ENCODE measurements at regions not wholly inside any gene's neighbourhood (a gene's known extent, or its start where the extent isn't known, plus 50 kb on each side); places are given as distances from the start of the nearest gene placed in this dataset.
A peak's percentile ranks its signal among the peaks of the same experiment; 100 is the strongest.

DNA sequence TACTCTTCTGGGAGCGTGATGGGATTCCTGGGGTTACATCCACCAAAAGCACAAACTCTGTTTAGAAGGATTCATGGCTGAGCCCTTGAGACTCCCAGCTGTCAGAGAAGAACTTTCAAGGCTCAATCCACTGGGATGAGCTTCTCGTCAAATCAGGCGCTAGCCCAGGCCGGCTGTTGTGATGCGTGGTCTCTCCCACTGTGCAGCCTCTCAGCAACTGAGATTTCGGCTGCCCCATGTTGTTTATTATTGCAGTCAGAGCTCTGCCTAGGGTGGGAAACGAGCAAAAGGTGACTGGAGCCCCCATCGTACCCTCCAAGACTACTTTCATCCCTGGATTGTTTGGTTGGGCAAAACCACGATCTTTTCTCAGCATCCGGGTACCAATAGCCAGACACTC lies 251.6 kb downstream of the ETS1 start:
- ATAC-seq (ENCODE audit: low read depth): no peak
- Histone ChIP-seq H3K4me3 (ENCODE audit: control extremely low read depth in 1 of 5, extremely low read depth in 1 of 5, insufficient read depth in 1 of 5, low read depth in 2 of 5, low read length in 4 of 5) (no peak overlapping the region), H3K4me2 (replicated peaks; ENCODE audit: low read depth, low read length, poor library complexity, severe bottlenecking) (no peak overlapping the region), H3K79me2 (ENCODE audit: control insufficient read depth, insufficient read depth, low read length) (no peaks in the 10 kb centered on the region), H3K9me3 (ENCODE audit: control extremely low read depth in 1 of 3, control insufficient read depth in 2 of 3, insufficient read depth in 1 of 3, low read length in 2 of 3) (no peaks in the 10 kb centered on the region), H3K27me3 (replicated peaks in 1 of 4; ENCODE audit: control extremely low read depth in 1 of 4, control insufficient read depth in 3 of 4, insufficient read depth in 4 of 4, low read length in 3 of 4) (no peaks in the 10 kb centered on the region), H3K36me3 (replicated peaks in 1 of 2; ENCODE audit: control extremely low read depth in 1 of 2, control insufficient read depth in 1 of 2, extremely low read depth in 1 of 2, insufficient read depth in 2 of 2, low read length in 1 of 2) (no peaks in the 10 kb centered on the region), H2AFZ (ENCODE audit: insufficient read depth, low read depth, low read length, poor library complexity, severe bottlenecking) (no peak overlapping the region), H4K20me1 (ENCODE audit: control insufficient read depth, insufficient read depth, low read length, poor library complexity, severe bottlenecking) (no peaks in the 10 kb centered on the region), H3K9ac (ENCODE audit: low read length) (no peak overlapping the region), H3K27ac (ENCODE audit: low read length in 2 of 2) (no peak overlapping the region), H3K4me1 (ENCODE audit: control insufficient read depth in 2 of 2, insufficient read depth in 2 of 2, low read length in 2 of 2) (peaks cover 9 to 10% of the 10 kb centered on the region in 2 donors)
- CTCF ChIA-PET: interaction anchor here (1.0 kb wide), 1 partner anchor 12 kb away, joined by 3 read pairs; no protein-coding TSS in a partner anchor
- 97% methylated on average over 10 of the region's 10 CpGs for WGBS (ENCODE audit: insufficient coverage)
- DNase-seq: no peak
- peak overlapping the region; percentile 32 for H3K27ac Mint-ChIP-seq
- peaks cover 17% of the 10 kb centered on the region for H3K4me1 Mint-ChIP-seq
- no peak overlapping the region for H3K4me3 Mint-ChIP-seq
- no peaks in the 10 kb centered on the region for H3K9me3 Mint-ChIP-seq (ENCODE audit: insufficient read depth)
- TF ChIP-seq, protein P1, sequence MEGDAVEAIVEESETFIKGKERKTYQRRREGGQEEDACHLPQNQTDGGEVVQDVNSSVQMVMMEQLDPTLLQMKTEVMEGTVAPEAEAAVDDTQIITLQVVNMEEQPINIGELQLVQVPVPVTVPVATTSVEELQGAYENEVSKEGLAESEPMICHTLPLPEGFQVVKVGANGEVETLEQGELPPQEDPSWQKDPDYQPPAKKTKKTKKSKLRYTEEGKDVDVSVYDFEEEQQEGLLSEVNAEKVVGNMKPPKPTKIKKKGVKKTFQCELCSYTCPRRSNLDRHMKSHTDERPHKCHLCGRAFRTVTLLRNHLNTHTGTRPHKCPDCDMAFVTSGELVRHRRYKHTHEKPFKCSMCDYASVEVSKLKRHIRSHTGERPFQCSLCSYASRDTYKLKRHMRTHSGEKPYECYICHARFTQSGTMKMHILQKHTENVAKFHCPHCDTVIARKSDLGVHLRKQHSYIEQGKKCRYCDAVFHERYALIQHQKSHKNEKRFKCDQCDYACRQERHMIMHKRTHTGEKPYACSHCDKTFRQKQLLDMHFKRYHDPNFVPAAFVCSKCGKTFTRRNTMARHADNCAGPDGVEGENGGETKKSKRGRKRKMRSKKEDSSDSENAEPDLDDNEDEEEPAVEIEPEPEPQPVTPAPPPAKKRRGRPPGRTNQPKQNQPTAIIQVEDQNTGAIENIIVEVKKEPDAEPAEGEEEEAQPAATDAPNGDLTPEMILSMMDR (IDR thresholded peaks at IDR 0.05): no peak
- TF ChIP-seq EZH2 (IDR thresholded peaks at IDR 0.05; ENCODE audit: borderline replicate concordance, insufficient read depth, low read depth, low read length, poor library complexity, severe bottlenecking): no peak
- intact Hi-C loops (cut with micrococcal nuclease): no loop called here
- no peaks in the 10 kb centered on the region for H3K27me3 Mint-ChIP-seq
- POLR2A ChIA-PET: interaction anchor here (0.9 kb wide), 1 partner anchor 98 kb away, joined by 3 read pairs; no protein-coding TSS in a partner anchor

DNA sequence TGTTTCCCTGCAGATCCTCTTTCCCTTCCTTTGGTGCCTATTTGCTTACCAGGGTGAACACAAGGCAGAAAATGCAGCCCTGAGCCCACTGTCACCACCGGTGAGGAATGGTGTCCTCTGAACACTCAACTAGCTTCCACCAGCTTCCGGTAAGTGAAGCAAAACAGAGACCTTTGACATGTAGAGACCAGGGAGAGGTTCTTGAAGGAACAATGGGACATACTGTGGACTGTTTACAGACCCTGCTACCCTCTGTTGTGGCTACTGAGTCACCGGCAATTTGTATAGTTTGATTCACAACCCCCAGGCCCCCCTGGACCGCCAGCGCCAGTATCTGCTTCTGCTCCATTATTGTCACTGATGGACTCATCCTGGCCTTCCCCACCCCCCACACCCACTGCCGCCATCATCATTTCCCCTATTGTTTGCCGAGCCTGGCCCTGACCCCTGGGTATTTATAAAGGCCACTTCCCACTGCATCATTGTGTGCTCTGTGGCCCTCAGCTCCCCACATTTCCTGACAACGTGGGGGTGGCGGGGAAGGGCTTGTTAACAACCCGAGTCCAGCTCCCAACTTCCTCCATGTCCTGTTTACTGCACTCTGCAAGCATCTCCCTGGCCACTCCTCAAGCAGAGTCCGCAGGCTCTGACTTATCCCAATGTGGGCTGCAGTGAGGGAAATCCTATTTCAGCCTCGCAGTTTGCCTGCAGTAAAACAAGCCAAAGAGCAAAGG lies 252.9 kb downstream of the ETS1 start:
- no peaks in the 10 kb centered on the region for H3K36me3 ChIP-seq (replicated peaks in 1 of 2; ENCODE audit: control extremely low read depth in 1 of 2, control insufficient read depth in 1 of 2, extremely low read depth in 1 of 2, insufficient read depth in 2 of 2, low read length in 1 of 2)
- no peak overlapping the region for H2AFZ ChIP-seq (ENCODE audit: insufficient read depth, low read depth, low read length, poor library complexity, severe bottlenecking)
- peaks cover 25% of the 10 kb centered on the region for H3K4me1 Mint-ChIP-seq
- no peak overlapping the region for H3K4me2 ChIP-seq (replicated peaks; ENCODE audit: low read depth, low read length, poor library complexity, severe bottlenecking)
- POLR2A ChIA-PET: no interaction called here
- CTCF ChIA-PET: interaction anchor here (1.0 to 1.6 kb wide), 3 partner anchors 11 to 298 kb away, joined by 3 read pairs; no protein-coding TSS in a partner anchor
- H3K9ac ChIP-seq (ENCODE audit: low read length): no peak overlapping the region
- no peak overlapping the region for H3K4me3 ChIP-seq (ENCODE audit: control extremely low read depth in 1 of 5, extremely low read depth in 1 of 5, insufficient read depth in 1 of 5, low read depth in 2 of 5, low read length in 4 of 5)
- no peak overlapping the region for H3K27ac Mint-ChIP-seq
- no peak for TF ChIP-seq EZH2 (IDR thresholded peaks at IDR 0.05; ENCODE audit: borderline replicate concordance, insufficient read depth, low read depth, low read length, poor library complexity, severe bottlenecking)
- TF ChIP-seq, protein P1 (IDR thresholded peaks at IDR 0.05): no peak
- H3K4me3 Mint-ChIP-seq: no peak overlapping the region
- intact Hi-C loops (cut with micrococcal nuclease): no loop called here
- no peaks in the 10 kb centered on the region for H4K20me1 ChIP-seq (ENCODE audit: control insufficient read depth, insufficient read depth, low read length, poor library complexity, severe bottlenecking)
- H3K79me2 ChIP-seq (ENCODE audit: control insufficient read depth, insufficient read depth, low read length): no peaks in the 10 kb centered on the region
- WGBS (ENCODE audit: insufficient coverage): 73% methylated on average over 8 of the region's 12 CpGs
- ATAC-seq (ENCODE audit: low read depth) (no peak), DNase-seq (no peak)
- H3K27ac ChIP-seq (ENCODE audit: low read length in 2 of 2): no peak overlapping the region
- H3K9me3 ChIP-seq (ENCODE audit: control extremely low read depth in 1 of 3, control insufficient read depth in 2 of 3, insufficient read depth in 1 of 3, low read length in 2 of 3): no peaks in the 10 kb centered on the region
- no peaks in the 10 kb centered on the region for H3K9me3 Mint-ChIP-seq (ENCODE audit: insufficient read depth)
- peaks cover 12 to 18% of the 10 kb centered on the region in 2 donors for H3K4me1 ChIP-seq (ENCODE audit: control insufficient read depth in 2 of 2, insufficient read depth in 2 of 2, low read length in 2 of 2)
- H3K27me3 ChIP-seq (replicated peaks in 1 of 4; ENCODE audit: control extremely low read depth in 1 of 4, control insufficient read depth in 3 of 4, insufficient read depth in 4 of 4, low read length in 3 of 4): no peaks in the 10 kb centered on the region
- no peaks in the 10 kb centered on the region for H3K27me3 Mint-ChIP-seq

Data from B cell (primary cell).